ENCODE measurements at regions not wholly inside any gene's neighbourhood (a gene's known extent, or its start where the extent isn't known, plus 50 kb on each side); places are given as distances from the start of the nearest gene placed in this dataset.

DNA sequence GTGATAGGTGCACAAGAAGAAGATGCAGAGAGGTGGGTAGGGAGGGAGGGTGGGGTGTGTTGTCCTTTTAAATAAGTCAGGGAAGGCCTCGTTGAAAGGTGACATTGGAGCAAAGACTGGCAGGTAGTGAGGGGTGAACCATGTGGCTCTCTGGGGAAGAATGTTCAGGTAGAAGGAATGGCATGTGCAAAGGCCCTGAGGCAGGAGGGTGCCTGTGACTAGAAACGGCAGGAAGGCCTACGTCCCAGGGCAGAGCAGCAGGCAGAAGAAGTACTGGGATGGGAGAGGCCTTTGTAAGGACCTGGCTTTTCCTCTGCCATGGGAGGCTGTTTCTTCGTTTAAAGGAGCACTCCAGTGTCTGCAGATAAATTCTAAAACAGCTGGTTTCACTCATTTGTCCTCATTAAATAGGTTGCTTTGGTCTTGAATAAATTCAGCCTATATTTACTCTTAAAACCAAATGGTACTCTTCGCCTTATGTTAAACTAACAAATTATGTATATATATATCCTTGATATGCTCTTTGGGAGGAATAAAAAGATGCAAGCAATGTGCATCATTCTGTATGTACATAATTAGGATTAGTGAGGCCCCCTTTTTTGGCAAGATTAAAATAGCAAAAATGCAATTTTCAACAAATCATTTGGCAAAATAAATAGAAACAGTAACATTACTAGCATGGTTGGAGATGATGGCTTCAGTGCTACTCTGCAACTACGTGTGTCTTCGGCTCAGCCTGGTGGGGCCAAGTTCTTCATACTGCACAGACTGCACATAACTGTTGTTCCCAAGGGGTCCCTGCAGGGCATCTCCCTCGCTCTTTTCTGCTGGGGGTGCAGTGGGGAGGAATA, 151.4 kb downstream of the KLF13 start:
- TF ChIP-seq, protein P1, sequence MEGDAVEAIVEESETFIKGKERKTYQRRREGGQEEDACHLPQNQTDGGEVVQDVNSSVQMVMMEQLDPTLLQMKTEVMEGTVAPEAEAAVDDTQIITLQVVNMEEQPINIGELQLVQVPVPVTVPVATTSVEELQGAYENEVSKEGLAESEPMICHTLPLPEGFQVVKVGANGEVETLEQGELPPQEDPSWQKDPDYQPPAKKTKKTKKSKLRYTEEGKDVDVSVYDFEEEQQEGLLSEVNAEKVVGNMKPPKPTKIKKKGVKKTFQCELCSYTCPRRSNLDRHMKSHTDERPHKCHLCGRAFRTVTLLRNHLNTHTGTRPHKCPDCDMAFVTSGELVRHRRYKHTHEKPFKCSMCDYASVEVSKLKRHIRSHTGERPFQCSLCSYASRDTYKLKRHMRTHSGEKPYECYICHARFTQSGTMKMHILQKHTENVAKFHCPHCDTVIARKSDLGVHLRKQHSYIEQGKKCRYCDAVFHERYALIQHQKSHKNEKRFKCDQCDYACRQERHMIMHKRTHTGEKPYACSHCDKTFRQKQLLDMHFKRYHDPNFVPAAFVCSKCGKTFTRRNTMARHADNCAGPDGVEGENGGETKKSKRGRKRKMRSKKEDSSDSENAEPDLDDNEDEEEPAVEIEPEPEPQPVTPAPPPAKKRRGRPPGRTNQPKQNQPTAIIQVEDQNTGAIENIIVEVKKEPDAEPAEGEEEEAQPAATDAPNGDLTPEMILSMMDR (conservative IDR thresholded peaks at IDR 0.05) = no peak
- TF ChIP-seq ZFX (IDR thresholded peaks at IDR 0.05) = no peak

Measured in C4-2B (cell line).